Peyer's patch (tissue), 4 donors: ENCODE measurements at regions not wholly inside any gene's neighbourhood (a gene's known extent, or its start where the extent isn't known, plus 50 kb on each side); places are given as distances from the start of the nearest gene placed in this dataset.

Experiments used
- CTCF ChIP-seq, 6 experiments: fragments of 450-650 bp in 4 of 6; fragments of 200-600 bp in 2 of 6; sonication (generic) in 1 of 6; IDR thresholded peaks; one replicate each; pipeline ENCODE4 v1.5.1; 2017 to 2019; ENCODE audit warnings: antibody characterized with exemption in 6 of 6, mild to moderate bottlenecking in 3 of 6, moderate library complexity in 1 of 6
- POLR2A ChIP-seq, 2 donors: fragments of 450-650 bp; IDR thresholded peaks; one replicate each; pipeline ENCODE4 v1.5.1; 2017; ENCODE audit warnings: antibody characterized with exemption in 2 of 2, mild to moderate bottlenecking in 2 of 2, moderate library complexity in 2 of 2

DNA sequence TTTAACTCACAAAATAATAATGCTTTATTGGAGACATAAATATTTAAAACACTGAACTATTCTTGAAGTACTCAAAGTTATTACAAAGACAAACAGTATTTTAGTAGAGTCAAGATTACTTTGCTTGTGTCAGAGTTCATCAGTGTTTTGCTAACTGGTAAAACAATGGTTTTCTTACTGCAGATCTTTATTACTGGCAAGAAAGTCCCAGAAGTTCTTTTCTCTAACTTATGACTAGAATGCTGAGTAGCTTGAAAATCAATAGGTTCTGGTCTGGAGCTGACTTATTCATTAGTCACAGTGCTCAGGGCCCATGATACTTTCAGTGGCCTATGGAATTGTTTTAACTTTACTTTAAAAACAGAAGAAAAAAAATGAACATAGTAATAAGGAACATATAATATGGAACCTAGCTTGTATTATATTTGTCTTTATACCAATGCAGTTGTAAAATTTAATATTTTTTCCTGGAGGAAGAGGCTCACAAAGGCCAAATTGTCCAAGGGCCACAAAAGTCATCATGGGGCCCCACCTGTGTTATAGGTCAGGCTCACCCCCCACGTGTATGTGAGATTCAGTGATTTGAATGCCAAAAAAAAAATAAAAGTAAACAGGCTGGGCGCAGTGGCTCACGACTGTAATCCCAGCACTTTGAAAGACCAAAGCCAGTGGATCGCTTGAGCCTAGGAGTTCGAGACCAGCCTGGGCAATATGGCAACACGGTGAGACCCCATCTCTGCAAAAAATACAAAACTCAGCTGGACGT is 53.3 kb downstream of the PLEKHG1 start:
- TF ChIP-seq CTCF (IDR thresholded peaks at IDR 0.05), result no peak
- no peak for TF ChIP-seq POLR2A (IDR thresholded peaks at IDR 0.05)
